DMS 273 (cell line): ENCODE measurements at regions not wholly inside any gene's neighbourhood (a gene's known extent, or its start where the extent isn't known, plus 50 kb on each side); places are given as distances from the start of the nearest gene placed in this dataset.
"Not testable (repeated sequence)": the region's sequence is repeated elsewhere in the genome, so short reads cannot be mapped to it uniquely, and the experiment has no call there.

Experiments used
- DNase-seq: peaks from one replicate; lab custom pipeline; 2025; ENCODE audit not compliant: unreplicated experiment; lab: John Stamatoyannopoulos, UW

DNA sequence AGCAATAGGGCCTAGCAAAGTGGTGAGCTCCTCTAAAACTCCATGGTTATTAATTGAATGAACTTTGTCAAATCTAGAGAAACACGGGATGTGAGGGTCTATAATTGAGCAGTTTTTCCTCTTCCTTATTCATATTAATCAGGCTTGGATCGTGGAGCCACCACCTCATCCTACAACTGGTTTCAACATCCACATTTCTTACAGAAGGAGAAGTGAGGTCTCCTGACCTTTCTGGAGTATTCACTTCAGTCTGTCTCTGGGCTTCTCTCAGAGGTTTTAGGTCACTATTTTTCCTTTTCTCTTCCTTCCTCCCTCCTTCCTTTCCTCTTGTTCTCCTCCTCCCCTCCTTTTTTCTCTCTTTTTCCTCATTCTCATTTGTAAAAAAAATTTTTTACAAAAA lies 177.3 kb upstream of the ACTBL2 start:
- no peak for DNase-seq

DNA sequence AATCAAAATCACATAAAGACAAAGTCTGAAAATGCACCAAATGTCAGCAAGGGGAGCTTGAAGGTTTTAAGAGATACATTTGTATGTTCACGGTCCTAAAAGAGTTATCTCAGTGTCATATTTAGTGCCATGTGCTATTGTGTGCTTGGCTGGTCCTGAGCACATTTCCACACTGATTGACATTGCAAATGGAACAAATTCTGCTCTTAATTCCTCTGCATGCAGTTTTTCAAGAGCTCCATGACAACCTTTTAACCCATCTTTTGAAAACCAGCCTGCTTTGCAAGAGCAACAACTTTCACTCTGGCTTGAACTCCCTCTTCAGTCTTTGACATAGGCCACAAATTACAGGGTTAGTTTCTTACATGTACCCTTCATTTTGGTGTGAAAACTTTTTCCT lies 175.4 kb upstream of the ACTBL2 start:
- no peak for DNase-seq

GRCh38 chr5:57655228-57655627 lies 172.6 kb upstream of the ACTBL2 start:
- no peak for DNase-seq

DNA sequence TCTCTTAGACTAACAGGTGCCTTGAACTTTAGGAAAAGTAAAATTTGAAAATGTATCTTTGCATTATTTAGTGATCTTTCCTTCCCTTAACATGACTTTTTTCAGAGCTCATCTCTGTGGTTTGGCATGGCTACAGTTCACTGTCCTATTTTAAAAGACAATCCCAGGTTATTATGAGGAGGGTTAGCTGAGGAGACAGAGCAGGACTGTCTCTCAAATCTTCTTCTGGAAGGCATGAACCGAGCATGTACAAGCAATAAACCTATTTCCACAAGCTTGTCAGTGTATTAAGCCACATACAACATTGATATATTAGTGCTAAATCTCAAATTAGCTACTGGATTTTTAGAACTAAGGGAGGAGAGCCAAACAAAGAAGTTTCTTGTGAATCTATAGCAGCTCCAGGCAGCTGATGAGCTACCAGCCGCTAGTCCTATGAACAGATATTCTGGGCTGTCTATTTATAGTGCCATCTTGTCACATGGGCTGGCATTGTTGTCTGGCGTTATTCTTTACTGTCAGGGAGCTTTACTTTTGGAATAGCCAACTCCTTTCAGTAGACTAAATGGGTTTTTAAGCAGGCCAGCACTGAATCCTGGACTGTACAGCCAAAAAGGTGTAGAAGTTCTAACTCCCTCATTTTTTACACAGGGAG lies 171.2 kb upstream of the ACTBL2 start:
- DNase-seq, result no peak

DNA sequence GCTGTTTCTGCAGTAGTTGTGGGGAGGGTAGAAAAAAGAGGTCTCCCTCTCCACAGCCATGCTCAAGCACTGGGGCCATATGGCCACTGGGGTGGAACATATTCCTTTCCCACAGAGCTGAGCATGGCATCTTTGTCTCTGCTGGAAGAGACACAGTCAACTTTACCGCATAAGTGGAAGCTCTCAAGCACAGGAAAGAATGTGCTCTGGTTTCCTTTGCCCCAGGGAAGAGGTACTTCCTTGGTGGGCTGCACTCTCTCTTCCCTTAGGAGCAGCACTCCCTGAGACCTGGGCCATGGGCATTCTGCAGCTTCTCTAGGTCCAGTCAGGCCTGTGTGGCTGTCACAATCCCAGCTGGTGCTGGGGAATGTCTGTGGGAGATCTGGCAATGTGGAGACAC lies 168.5 kb upstream of the ACTBL2 start:
- DNase-seq, result no peak

DNA sequence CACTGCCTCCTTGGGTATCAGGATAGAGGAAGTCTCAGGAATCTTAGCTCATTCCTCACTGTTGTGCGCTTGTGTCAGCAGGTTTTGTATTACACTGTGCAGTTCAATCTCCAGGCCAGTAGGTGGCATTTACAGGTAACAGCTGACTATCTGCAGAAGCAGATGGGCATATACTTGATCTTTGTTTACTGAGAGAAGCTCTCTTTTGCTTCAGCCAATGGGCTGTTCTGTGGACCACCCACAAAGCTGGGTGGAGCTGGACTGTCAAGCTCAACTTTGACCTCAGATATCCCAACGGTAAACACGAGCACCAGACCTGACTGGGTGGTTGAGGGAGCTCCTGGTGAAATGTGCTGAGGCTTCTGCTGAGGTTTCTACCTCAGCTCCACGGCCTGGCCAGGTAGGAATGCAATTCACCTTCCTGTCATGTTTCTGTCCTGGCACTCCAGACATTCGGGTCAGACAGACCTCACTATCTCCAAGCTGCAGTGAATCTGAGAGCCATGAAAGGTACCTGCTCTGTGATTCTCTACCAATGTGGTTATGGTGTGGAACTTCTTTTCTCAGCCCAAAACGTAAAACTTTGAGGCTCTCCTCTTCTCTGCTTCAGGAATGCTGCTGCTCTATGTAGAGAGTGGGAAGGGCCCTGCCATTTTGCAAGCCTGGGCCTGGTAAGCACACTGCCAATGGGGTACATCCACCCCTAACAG lies 167.9 kb upstream of the ACTBL2 start:
- peak; percentile 55 for DNase-seq

DNA sequence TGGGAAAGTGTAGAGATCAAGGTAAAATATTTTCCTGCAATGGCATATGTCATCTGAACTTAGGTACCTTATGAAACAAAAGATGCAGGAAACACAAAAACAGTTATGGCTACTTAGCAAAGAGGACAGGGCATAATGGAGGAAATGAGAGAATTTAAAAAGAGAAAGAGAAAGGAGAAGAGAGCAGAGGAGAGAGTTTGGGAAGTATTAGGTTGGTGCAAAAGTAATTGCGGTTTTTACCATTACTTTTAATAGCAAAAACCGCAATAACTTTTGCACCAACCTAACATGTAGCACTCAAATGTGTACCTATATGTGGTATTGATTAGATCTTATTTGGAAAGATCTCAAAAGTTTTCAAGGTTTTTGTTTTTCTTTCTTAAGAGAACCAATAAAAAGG lies 160.1 kb upstream of the ACTBL2 start:
- no peak for DNase-seq

GRCh38 chr5:57642066-57642465 lies 159.5 kb upstream of the ACTBL2 start:
- no peak for DNase-seq

GRCh38 chr5:57635146-57635777 lies 152.7 kb upstream of the ACTBL2 start:
- DNase-seq, result no peak

- no peak for DNase-seq
Measured at GRCh38 chr5:57632937-57633336, 150.3 kb upstream of the ACTBL2 start.

DNA sequence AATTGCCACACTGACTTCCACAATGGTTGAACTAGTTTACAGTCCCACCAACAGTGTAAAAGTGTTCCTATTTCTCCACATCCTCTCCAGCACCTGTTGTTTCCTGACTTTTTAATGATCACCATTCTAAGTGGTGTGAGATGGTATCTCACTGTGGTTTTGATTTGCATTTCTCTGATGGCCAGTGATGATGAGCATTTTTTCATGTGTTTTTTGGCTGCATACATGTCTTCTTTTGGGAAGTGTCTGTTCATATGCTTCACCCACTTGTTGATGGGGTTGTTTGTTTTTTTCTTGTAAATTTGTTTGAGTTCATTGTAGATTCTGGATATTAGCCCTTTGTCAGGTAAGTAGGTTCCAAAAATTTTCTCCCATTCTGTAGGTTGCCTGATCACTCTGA lies 148.5 kb upstream of the ACTBL2 start:
- DNase-seq, result not testable (repeated sequence)

- no peak for DNase-seq
Measured at GRCh38 chr5:57627661-57628060, 145.1 kb upstream of the ACTBL2 start.

DNA sequence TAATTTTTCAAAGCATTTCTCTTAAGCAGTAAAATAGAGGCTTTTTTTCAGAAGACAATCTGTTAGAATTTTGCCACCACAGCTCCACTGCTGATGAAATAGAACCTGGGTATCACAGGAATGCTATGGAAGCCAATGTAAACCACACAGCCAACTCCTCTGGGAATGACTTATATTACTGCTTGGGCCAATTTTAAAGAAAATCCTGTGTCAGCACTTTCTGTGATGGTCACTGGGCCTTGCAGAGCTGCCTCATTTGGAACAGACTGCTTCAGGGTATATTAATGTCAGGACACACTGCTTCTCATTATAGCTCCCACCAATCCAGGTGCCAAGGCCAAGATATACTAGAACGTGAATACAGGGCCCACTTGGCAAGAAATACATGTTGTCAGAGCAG lies 144.1 kb upstream of the ACTBL2 start:
- DNase-seq, result no peak

- no peak for DNase-seq
Measured at GRCh38 chr5:57621624-57622023, 139.0 kb upstream of the ACTBL2 start.

GRCh38 chr5:57618767-57619381 lies 136.3 kb upstream of the ACTBL2 start:
- no peak for DNase-seq

GRCh38 chr5:57613741-57614140 lies 131.1 kb upstream of the ACTBL2 start:
- DNase-seq, result peak; percentile 6

DNA sequence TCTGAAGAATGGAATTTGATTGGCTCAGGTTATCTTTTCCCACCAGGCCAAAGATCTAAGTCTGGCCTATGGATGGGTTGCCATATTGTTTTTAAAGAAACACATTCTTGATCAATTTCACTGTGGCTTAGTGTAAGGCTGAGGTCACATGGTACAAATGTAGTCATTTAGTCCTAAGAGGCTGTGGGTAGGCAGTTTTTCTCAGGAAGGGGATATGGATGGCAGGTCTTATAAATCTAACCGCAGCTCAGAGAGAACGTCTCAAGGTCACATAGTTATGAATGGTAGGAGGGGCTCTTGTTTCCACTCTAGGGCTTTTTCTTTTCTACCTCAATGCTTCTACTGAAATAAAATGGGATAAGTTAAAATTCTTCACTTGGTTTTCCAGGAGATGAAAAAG lies 128.6 kb upstream of the ACTBL2 start:
- no peak for DNase-seq

DNA sequence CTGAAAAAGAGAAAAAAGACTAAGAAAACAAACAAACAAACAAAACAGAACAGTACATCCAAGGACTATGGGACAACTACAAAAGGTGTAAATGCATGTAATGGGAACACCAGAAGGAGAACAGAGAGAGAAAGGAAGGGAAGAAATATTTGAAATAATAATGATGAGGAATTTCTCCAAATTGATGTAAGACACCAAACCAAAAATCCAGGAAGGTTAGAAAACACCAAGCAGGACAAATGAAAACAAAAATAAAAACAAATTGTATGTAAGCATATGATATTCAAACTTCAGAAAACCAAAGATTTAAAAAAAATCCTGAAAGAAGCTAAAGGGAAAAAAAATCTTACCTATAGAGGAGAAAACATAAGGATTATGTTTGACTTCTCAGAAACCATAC lies 125.9 kb upstream of the ACTBL2 start:
- no peak for DNase-seq

GRCh38 chr5:57601996-57602395 lies 119.4 kb upstream of the ACTBL2 start:
- no peak for DNase-seq

DNA sequence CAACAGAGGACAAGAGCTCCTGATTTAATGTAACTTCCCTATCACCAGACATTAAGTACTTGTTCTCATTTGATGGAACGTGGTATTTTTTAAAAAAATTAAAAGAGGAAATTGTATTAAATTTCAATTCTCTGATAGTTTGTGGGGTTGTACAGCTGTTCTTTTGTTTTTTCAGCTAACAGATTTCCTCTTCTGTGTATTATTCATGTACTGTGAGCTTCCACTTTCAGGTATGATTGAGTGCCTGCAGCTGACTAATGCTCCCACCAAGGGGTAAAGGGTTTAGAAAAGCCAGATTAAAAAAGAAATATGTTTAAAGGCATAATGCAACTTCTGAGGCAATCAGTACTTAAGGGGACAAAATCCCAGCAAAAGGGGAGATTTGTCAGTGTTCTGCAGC lies 117.7 kb upstream of the ACTBL2 start:
- no peak for DNase-seq

- DNase-seq, result no peak
Measured at GRCh38 chr5:57598756-57599155, 116.1 kb upstream of the ACTBL2 start.

DNA sequence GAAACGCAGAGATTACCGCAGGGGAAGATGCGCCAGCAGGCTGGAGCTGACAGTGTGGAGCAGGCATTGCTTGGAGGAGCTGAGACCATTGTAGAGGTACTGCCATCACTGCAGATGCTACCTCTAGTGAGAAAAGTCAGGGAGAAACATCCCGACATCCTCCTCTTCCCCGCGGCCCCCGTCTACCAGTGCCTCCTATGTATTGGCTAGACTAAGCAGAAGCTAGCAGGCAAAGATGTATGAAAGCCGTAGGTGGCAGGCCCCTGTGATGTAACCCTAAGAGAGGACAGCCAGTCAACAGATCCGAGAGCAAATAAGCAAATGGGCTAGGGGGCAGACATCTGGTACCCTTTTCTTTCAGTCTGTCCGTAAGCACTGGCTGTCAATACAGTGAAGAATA lies 115.5 kb upstream of the ACTBL2 start:
- DNase-seq, result no peak
